HCT116 (cell line): ENCODE measurements at regions not wholly inside any gene's neighbourhood (a gene's known extent, or its start where the extent isn't known, plus 50 kb on each side); places are given as distances from the start of the nearest gene placed in this dataset.

Experiments
- CEBPB ChIP-seq: IDR thresholded peaks from 2 replicates; pipeline ENCODE4 v1.6.1; 2012; ENCODE audit warnings: low read depth
- CTCF ChIP-seq, 3 experiments: fragments of 200-600 bp in 1 of 3; sonication (generic) in 1 of 3; IDR thresholded peaks in 2 of 3; conservative IDR thresholded peaks in 1 of 3; 2 replicates each; pipeline ENCODE4 v1.5.1; 2012 to 2017; ENCODE audit warnings: low read depth in 2 of 3, low read length in 2 of 3, antibody characterized with exemption in 1 of 3, borderline replicate concordance in 1 of 3, control low read depth in 1 of 3, mild to moderate bottlenecking in 1 of 3, mixed read lengths in 1 of 3, mixed run types in 1 of 3, moderate library complexity in 1 of 3; ENCODE audit not compliant: insufficient read depth in 1 of 3
- EZH2 ChIP-seq: fragments of 200-600 bp; sonication (generic); IDR thresholded peaks from 2 replicates; pipeline ENCODE4 v1.6.1; 2017; ENCODE audit warnings: antibody characterized with exemption, mixed run types
- EZH2phosphoT487 ChIP-seq: fragments of 200-600 bp; IDR thresholded peaks from 2 replicates; pipeline ENCODE4 v1.6.1; 2018; ENCODE audit warnings: antibody characterized with exemption, borderline replicate concordance
- JUND ChIP-seq: IDR thresholded peaks from 2 replicates; pipeline ENCODE4 v1.6.1; 2012
- MAX ChIP-seq: IDR thresholded peaks from 2 replicates; pipeline ENCODE4 v1.6.1; 2012
- POLR2A ChIP-seq: IDR thresholded peaks from 2 replicates; pipeline ENCODE4 v1.7.0; 2011; ENCODE audit warnings: borderline replicate concordance; ENCODE audit not compliant: insufficient read depth, insufficient read length; ENCODE audit errors: extremely low read depth
- POLR2AphosphoS5 ChIP-seq: IDR thresholded peaks from 2 replicates; pipeline ENCODE4 v1.6.1; 2011; ENCODE audit warnings: mild to moderate bottlenecking, low read depth, low read length, moderate library complexity
- SIN3A ChIP-seq: IDR thresholded peaks from 2 replicates; pipeline ENCODE4 v1.6.1; 2012; ENCODE audit warnings: low read depth
- SRF ChIP-seq: IDR thresholded peaks from 2 replicates; pipeline ENCODE4 v1.6.1; 2012; ENCODE audit warnings: low read depth
- ZFX ChIP-seq: fragments of 450-650 bp; IDR thresholded peaks from 2 replicates; pipeline ENCODE4 v1.6.1; 2017
- ZNF274 ChIP-seq: fragments of 200-500 bp; sonication (Bioruptor generic); IDR thresholded peaks from 2 replicates; pipeline ENCODE4 v1.6.1; 2014; ENCODE audit warnings: mild to moderate bottlenecking, low read depth, low read length, inconsistent platforms

GRCh38 chr9:78575771-78576170 is 278.8 kb downstream of the PSAT1 start:
- TF ChIP-seq ZFX (no peak), EZH2 (no peak), CTCF (IDR thresholded peaks at IDR 0.05 in 2 of 3, conservative IDR thresholded peaks at IDR 0.05 in 1 of 3; ENCODE audit: borderline replicate concordance in 1 of 3, insufficient read depth in 1 of 3, low read depth in 2 of 3, low read length in 2 of 3) (no peak), SRF (no peak), POLR2AphosphoS5 (no peak), EZH2phosphoT487 (no peak), CEBPB (no peak), JUND (no peak), SIN3A (no peak), POLR2A (no peak), MAX (no peak), ZNF274 (no peak)
